ENCODE measurements at regions not wholly inside any gene's neighbourhood (a gene's known extent, or its start where the extent isn't known, plus 50 kb on each side); places are given as distances from the start of the nearest gene placed in this dataset.

DNA sequence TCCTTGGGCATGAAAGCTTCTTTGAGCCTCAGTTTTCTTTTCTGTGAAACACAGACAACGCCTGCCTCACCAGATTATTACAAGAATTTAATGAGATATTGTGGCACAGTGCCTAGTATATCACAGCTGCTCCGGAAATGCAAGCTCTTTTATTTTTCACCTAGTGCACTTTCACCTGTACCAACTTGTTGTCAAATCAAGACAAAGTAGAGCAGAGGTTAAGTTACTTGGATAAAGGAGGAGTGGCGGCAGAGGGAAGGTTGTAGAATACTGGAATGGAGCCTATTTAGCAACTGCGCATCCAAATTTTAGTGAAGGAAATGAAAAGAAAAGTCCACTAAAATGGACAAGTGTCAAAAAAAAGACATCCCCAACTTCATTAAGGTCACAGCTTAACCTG lies 54.9 kb upstream of the RHOBTB1 start:
- TF ChIP-seq ZNF384 (IDR thresholded peaks at IDR 0.05) (no peak), ELF4 (IDR thresholded peaks at IDR 0.05) (no peak), FOXK2 (IDR thresholded peaks at IDR 0.05) (no peak), PKNOX1 (IDR thresholded peaks at IDR 0.05) (no peak)
